HG03442 (cell line): ENCODE measurements at regions not wholly inside any gene's neighbourhood (a gene's known extent, or its start where the extent isn't known, plus 50 kb on each side); places are given as distances from the start of the nearest gene placed in this dataset.

Experiments
- ATAC-seq: cut with Tn5 transposase; IDR thresholded peaks from one replicate; pipeline ENCODE4 v1.9.1; 2021; ENCODE audit warnings: mild to moderate bottlenecking, moderate library complexity; ENCODE audit not compliant: unreplicated experiment

DNA sequence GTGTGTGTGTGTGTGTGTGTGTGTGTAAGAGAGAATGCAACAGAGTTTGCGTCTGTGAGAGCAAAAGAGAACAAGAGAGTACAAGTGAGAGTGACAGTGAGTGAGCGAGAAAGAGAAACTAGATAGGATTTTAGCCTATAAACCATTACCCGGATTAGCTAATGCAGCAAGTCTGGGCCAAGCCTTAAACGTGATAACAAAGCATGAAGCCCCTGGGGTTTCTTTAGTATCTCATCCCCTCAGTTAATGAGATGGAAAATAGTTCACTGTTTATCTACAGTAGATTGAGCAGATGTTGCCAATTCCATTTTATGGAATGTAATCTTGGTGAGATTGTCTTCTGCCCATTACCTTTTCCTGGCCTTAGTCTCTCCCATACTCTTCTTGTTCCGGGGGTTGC is 114.5 kb downstream of the MAT2B start:
- ATAC-seq, result no peak

DNA sequence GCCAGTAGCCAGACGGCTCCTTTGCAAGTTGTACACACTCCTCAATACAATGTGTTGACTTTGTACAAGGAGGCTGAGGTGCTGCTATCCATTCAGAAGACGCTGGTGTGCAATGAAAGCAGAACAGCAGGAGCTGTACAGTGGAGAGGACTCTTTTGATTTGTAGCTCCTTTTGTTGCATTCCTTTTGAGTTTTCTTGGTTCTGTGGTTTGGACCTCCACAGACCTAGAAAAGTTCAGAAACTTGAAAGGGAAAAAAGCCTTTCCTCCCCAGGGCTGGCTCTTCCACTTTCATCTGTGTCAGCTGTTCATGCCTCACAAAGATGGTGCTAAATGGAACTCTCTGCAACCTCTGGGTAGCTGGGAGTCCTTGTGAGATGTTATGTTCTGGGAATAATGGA is 117.4 kb downstream of the MAT2B start:
- ATAC-seq, result no peak

DNA sequence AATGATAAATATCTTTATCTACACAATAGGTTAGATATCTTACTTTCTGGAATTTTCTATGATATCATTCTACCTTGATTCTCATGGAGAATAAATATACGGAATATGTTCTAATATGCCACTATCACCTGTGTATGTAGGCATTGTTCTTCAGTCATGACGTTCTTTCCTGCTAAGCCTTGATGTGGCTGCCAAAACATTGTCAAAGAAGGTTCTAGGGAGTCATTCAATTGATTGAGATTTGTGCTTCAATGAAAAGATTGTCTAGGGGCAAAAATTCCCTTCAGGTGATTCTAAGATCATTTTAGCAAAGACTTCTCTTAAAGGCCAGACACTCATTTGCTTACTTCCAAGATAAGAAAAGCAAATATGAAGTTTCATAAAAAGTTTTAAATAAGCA is 118.1 kb downstream of the MAT2B start:
- no peak for ATAC-seq

DNA sequence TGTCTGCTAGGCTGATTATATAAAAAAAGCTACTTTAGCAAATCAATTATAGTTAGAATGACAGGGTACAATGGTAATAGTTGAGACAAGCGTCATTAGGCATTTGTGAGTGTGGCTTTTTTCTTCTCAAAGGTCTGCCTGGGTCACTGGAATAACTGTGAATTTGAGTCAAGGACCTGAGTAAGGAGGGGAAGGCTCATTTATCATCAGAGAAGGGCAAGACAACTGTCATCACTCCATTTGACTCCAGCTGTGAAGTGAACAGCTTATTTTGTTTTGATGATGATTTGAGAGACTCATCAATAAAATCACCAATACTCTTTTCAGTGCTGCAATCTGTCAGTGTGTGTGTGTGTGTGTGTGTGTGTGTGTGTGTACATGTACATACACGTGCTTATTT is 118.6 kb downstream of the MAT2B start:
- no peak for ATAC-seq

DNA sequence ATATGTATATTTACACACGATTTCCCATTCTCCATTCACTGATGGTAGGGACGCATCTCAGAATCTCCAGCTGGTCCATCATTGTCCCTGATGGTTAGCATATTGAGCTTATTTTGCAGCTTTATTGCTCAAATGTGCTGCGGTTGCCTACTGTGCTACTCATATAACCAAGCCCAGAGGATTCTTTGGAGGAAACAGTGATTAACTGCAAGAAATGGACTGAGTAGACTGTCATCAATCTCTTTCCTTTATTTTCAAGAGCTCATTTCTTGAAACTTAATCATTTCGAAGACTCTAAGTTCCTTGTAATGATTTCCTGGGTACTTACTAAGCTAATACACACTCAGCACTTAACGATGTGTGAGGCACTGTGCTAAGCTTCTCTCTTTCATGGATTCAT is 119.0 kb downstream of the MAT2B start:
- ATAC-seq, result no peak

DNA sequence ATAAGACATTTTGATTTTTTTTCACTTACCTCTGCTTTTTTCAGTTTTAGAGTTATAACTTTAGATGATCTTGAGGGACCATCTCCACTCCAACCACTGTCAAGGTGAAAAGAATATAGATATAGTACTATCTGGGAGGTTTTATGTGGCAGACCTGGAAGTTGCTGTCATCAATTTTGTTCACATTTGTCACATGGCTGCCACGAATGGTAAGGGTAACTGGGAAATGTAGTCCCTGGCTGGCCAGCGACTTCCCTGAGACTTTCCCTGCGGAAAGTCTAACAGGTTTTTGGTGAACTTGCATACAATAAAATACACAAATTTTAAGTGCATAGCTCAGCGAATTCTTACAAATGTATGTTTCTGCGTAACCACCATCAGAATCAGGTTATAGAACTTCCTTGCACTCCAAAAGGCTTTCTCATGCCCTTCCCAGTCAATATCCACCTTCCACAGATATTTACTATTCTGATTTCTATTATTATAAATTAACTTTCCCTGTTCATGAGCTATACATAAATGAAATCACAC is 121.5 kb downstream of the MAT2B start:
- no peak for ATAC-seq

DNA sequence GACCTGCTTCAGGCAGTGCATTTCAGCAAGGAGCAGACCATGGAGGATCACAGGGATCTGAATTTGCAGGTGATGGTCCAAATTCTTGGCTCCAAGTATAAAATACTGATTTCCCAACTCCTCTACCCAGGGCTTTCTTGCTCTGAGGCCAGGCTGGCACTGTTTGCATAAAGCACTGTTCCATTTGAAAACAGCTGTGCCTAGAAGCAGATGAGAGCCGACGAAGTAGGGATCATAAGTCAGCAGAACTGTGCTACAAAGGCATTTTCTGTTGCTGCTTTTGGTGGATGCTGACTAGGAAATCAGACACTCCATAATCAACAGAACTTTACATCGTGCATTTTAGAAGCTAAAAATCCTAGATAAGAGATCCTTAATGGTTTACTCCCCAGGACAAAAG is 126.4 kb downstream of the MAT2B start:
- ATAC-seq, result no peak

DNA sequence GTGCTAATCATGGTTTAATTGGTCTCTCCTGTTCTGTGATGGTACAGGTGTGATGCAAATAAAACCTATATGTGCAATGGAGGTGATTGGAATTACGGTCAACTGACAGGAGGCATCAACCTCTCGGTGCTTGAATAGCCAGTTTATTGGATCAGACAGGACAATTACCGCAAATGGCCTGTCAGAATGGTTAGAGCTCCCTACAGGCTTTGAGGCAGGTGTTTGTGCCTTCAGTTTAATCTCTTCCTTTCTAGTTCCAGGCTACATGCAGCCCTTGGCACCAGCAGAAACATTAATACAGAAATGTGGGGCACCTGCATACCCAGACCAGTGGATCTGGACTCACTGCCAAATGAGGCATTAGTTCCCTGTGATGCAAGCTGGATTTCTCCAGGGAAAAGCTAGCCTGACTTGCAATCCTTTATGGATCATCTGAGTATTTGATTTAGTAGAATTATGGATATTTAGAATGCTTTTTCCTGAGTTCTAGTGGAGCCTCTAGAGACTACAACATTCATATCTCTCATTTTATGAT is 128.6 kb downstream of the MAT2B start:
- ATAC-seq, result no peak

DNA sequence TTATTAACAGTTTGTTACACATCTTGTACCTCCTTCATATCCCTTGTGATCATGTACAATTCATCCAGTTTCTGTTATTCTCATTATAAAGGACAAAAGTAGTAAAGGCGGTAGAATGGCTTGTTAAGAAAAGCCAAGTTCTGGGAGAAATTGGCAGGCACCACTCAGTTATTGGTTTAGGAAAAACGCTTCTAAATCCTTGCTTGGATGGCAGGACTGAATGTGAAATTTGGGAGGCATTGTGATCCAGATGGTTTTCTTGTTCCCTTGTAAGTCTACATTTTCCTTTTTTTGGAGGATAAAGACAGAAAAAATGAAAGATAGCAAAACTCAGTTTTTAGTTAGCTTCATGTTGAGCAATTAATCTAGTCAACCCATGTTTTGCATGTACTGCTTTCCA is 130.2 kb downstream of the MAT2B start:
- no peak for ATAC-seq

DNA sequence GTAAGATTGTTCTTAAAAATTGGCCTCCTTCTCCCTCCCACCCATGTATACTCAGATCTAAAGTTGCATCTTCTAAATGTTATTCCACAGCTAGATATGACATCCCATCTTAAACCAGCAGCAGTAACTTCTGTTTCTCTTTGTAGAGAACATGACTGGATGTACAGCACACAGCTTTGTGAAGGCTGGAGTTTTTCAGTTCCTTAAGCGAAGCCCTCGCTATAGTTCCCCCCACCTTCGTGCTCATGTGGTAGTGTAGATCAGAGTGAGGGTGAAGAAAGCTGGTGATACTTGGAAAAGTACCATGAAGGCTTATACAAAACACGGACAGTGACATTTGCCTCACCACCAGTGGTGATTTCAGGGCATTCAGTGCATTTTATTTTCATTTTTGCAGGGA is 137.5 kb downstream of the MAT2B start:
- no peak for ATAC-seq

DNA sequence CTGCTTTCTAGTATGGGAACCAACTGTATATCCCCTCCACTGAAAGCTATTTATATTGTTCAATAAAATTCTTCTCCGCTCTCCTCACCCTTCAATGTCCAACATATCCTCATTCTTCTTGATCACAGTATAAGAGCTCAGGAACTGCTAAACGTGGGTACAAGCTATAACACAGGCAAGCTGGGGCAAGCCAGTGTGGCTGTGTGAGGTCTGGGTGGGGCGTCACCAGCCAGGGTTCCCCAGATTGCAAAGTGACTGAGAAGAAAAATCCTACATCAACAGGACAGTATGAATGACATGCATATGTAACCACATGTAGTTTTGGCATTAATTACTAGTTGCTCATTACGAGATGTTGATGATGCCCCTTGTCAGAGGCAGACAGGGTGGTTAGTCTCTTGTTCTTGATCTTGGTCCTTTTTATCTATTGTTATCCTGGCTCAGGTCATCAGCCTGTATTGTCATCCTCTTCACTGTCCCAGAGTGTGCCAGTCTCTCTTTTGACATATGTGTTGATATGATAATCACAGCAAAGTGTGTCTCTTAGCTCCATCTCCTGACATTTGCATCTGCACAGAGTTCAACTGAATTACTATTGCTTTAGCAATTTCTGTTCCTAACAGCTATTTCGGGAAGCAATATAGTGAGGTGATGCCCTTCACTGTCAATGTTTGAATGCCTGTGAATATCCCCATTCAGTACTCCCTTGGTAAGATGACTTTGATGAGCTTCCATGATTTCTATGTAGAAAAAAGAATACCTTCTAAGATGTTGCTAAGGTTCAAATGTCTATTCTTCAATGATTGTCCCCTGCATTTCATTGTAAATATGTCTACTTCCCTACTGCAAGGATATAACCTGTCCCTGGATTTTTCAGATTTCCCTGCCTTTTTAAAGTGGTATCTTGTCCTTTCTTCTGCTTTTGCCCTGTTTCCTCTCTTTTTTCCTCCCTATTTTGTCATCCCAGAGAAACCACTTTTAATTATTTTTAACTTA is 140.3 kb downstream of the MAT2B start:
- ATAC-seq, result no peak

DNA sequence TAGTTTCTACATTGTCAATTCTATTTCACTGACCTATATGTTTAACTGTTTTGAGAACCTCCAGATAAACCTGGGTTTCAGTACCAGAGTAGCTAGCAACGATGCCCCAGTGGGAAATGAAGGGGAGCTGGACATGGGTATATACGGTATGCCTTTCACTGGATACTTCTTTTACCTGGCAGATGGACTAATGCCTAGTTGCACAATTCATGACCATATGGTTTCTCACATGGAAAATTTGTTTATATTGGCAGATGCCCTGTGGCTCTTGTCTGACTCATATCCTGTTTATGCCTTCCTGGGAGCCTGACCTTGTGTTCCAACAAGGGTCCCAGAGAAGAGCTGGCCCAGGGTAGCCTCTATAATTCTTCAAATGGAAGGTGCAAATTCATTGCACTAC is 144.1 kb downstream of the MAT2B start:
- no peak for ATAC-seq

DNA sequence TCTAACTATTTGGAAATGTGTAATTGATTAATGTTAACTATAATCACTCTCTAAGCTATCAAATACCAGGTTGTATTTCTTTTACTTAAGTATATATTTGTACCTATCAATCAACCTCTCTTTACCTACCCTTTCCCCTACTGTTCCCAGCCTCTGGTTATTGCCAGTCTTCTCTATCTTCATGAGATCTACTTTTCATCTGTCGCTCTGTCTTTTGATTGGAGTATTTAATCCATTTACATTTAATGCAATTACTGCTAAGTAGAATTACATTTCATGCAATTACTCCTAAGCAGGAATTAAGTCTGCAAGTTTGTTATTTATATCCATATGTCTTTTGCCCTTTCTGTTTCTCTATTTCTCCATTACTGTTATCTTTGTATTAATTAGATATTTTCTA is 148.1 kb downstream of the MAT2B start:
- ATAC-seq, result no peak

DNA sequence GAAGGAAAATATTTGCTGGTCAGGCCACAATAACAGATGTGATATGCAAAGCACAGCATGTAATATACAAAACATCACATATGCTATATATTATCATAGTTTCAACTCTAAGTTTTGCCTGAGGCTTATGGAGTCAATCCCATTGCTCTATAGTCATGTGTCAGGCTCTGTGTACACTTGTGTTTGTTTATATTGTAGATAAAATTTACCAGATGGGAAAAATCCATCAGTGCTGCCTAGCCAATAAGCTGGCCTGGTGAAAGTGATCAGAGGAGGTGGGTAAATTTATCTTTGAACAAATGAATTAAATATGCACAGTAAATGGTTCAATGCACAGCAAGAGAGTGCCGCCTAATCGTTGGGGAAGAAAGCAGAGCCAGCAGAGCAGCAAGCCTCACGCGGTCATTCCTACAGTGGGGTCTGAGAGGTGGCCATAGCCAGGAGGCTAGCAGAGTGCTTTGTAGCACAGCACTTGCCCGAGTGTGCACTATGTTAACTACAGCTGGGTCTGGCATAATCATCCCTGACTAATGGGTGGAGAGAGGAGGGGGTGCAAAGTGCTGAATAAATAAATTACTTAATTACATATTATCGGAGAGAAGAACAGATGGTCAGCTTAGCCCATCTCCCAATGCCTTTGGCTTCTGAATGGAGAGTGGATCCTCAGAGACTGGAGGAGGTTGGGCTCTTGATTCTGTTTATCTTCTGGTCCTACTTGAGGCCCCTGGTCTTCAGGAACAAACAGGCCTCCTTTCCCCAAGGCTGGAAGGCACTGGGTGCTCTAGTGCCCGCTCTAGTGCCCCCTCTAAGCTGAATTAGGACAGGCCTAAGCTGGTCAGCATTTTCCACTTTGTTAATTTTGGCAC is 153.5 kb downstream of the MAT2B start:
- ATAC-seq, result no peak

DNA sequence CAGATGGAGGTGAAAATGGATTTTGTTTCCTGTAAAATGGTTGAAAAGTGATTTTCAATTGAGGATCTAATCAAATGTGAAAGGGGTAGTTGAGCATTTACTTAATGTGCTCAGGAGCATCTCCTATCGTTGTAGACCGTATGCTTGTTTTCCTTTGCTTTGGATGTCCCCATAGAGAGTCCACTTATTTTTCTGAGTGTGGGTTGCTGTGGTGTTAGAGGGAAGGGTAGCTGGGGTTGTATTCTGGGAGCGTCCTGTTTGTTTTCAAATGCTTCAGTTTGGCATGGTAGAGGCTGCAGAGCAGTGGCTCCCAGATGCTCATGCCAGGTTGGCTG is 154.1 kb downstream of the MAT2B start:
- no peak for ATAC-seq

DNA sequence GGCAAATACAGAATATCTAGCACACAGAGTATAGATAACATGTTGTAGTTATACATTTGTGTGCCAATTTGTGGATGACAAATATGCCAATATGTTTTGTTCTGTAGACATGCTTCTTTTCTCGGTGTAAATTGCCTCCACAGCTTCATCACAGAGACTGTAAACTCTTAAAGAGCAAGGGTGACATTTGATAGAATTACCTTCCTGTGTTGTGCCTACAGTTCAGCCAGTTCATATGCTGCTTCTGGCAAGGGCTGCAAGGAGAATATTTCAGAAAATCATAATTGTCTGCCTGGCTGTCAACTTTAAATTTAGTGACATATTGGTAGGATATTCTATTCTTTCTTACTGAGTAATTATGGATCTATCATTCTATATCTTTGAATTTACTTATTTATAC is 155.1 kb downstream of the MAT2B start:
- no peak for ATAC-seq

DNA sequence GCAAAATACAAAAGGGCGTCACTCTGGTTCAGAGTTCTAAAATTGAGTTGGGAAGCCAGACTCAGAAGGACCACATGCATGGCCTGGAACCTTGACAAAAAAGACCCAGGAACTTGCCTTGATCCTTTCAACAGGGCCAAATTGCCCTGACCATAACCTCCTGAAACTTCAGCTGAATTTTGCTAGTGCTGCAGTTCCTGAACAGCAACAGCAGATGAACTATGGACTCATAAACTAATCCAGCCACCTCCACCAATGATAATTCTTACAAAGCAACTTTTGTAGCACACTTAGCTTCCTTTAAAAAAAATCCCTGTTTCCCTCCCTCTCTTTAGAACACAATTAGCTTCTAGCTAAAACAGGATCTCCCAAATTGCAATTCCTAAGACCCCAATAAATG is 155.9 kb downstream of the MAT2B start:
- no peak for ATAC-seq

DNA sequence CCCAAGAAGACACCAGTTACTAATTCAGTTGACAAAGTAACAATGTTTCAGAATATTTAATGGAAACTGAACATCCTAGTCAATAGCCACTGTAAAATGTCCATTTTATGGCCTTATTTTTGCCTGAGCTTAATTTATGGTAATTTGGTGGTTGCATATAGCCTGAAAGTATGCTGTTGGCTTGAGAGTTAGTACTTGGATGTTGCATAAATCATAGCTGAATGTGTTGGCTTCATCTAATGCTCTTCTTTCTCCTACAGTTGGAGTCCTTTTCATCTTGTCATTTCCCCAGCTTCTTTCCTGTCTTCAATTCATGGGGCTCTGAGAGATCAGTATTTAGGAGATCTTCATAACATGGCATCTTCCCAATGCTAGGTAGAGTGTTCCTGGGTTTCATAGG is 164.6 kb downstream of the MAT2B start:
- ATAC-seq, result no peak

DNA sequence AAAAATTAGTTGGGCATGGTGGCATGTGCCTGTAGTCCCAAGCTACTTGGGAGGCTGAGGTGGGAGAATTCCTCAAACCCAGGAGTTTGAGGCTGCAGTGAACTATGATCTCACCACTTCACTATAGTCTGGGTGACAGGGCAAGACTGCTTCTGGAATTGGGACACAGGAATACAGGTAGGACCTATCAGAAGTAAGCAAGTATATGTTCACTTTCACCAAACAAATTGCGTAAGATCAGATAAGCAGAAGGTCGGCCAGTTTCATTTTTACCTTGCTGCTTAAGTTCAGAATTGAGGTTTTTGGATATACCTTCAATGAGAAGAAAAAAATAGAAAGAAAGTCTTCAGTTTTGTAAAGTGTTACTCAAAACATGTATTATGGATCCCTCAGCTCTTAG is 171.7 kb downstream of the MAT2B start:
- no peak for ATAC-seq

DNA sequence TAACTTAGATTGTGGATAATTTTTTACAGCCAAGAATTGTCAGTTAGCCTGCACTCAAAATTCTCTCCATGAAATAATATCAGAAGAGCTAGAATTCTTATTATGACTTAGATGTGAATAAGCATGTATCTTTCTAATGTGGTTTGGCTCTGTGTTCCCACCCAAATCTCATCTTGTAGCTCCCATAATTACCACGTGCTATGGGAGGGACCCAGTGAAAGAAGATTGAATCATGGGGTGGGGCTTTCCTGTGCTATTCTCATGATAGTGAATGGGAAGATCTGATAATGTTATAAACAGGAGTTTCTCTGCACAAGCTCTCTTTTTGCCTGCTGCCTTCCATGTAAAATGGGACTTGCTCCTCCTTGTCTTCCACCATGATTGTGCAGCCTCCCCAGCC is 176.8 kb downstream of the MAT2B start:
- no peak for ATAC-seq

DNA sequence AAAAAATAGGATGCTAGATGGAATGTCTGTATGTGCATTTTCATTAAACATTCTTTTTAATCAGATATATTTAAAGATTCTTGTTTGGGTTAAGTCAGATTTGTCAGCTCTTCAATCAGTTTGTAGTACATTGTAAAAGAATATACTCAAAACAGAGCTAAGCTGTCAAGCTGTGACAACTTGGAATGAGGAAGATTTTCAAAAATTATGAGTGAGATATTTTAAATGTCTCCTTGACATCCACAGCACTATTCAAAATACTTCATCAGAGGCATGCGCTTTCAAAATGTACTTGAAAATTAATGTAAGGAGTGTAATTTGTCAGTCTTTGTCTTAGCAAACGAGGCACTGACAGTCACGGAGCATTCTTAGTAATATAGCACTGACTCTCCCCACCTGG is 182.0 kb downstream of the MAT2B start:
- no peak for ATAC-seq

DNA sequence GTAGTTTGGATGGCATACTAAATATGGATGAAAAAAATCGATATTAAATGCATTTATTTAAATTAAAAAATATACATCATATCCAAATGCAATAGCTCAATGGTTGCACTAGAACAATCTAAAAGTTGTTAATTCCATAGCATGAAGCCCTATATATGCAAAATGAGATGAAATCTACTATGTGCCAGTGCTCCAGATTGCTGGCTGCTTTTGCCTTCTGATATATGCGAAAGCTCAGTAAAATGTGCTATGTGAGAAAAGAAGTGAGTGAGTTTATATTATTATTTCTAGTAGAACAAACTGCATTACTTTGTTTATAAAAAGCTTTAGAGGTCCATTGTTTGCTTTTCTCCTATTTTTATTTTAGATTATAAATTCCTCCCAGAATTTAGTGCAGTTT is 186.7 kb downstream of the MAT2B start:
- ATAC-seq, result no peak
